Upper lobe of left lung (tissue), 6 donors: ENCODE measurements at regions not wholly inside any gene's neighbourhood (a gene's known extent, or its start where the extent isn't known, plus 50 kb on each side); places are given as distances from the start of the nearest gene placed in this dataset.

Experiments used
- ATAC-seq, 2 donors: fragments of 200-7000 bp; cut with Tn5 transposase; one replicate each; pipeline ENCODE4 v1.9.1; 2022; ENCODE audit warnings: mild to moderate bottlenecking in 2 of 2, moderate library complexity in 2 of 2; ENCODE audit not compliant: low FRiP score in 2 of 2
- DNase-seq, 2 donors: peaks; one replicate each; pipeline ENCODE4 v3.0.0-alpha.2; 2019 to 2020
- H3K27ac ChIP-seq, 4 donors: fragments of 200-600 bp; sonication (generic); one replicate each; pipeline ENCODE4 v1.5.1; 2016 to 2019
- H3K27me3 ChIP-seq, 4 donors: fragments of 200-600 bp; sonication (generic); one replicate each; pipeline ENCODE4 v1.5.1; 2017 to 2019
- H3K36me3 ChIP-seq, 4 donors: fragments of 200-600 bp; sonication (generic); one replicate each; pipeline ENCODE4 v1.5.1; 2016 to 2019
- H3K4me1 ChIP-seq, 4 donors: fragments of 200-600 bp; sonication (generic); one replicate each; pipeline ENCODE4 v1.5.1; 2018 to 2019
- H3K4me3 ChIP-seq, 4 donors: fragments of 200-600 bp; sonication (generic); one replicate each; pipeline ENCODE4 v1.5.1; 2017 to 2019; ENCODE audit warnings: mild to moderate bottlenecking in 2 of 4, moderate library complexity in 1 of 4
- H3K9me3 ChIP-seq, 4 donors: fragments of 200-600 bp; sonication (generic); one replicate each; pipeline ENCODE4 v1.5.1; 2018 to 2019
- CTCF ChIP-seq, 6 experiments: fragments of 450-650 bp in 4 of 6; fragments of 200-600 bp in 2 of 6; sonication (generic) in 2 of 6; IDR thresholded peaks; one replicate each; pipeline ENCODE4 v1.5.1; 2016 to 2019; ENCODE audit warnings: antibody characterized with exemption in 6 of 6
- EP300 ChIP-seq, 4 donors: sonication (generic); formaldehyde crosslinking; IDR thresholded peaks; one replicate each; pipeline ENCODE4 v1.5.1; 2017; ENCODE audit warnings: antibody characterized with exemption in 4 of 4, control low read depth in 2 of 4
- POLR2A ChIP-seq, 4 donors: fragments of 450-650 bp; IDR thresholded peaks; one replicate each; pipeline ENCODE4 v1.5.1; 2016 to 2017; ENCODE audit warnings: antibody characterized with exemption in 4 of 4, mild to moderate bottlenecking in 2 of 4
- POLR2AphosphoS5 ChIP-seq, 2 donors: sonication (generic); formaldehyde crosslinking; IDR thresholded peaks; one replicate each; pipeline ENCODE4 v1.5.1; 2017; ENCODE audit warnings: antibody characterized with exemption in 2 of 2
- WGBS, 2 donors: methylation state at CpG; one replicate each; pipeline ENCODE4 v1.1.5; 2017 to 2018; 5-methylcytosine and 5-hydroxymethylcytosine counted together
- donor health status: DM: no; HTN: no; CAD: no; lungs with moderate emphysema.
- donor health status: DM: no; HTN: yes; CAD: no; lungs with severe emphysema.

- WGBS, 2 donors, result 85 to 86% methylated on average over 7 of the region's 7 CpGs
- TF ChIP-seq POLR2A (IDR thresholded peaks at IDR 0.05), result no peak
- no peak for TF ChIP-seq EP300 (IDR thresholded peaks at IDR 0.05)
- TF ChIP-seq CTCF (IDR thresholded peaks at IDR 0.05), result no peak
- TF ChIP-seq POLR2AphosphoS5 (IDR thresholded peaks at IDR 0.05), result no peak
- no peaks in the 10 kb centered on the region for H3K9me3 ChIP-seq
- H3K27ac ChIP-seq, result no peak overlapping the region
- no peaks in the 10 kb centered on the region for H3K4me1 ChIP-seq
- H3K27me3 ChIP-seq, result no peaks in the 10 kb centered on the region
- no peak overlapping the region for H3K4me3 ChIP-seq
- peak in 1 of 2 donors; percentile 37 for ATAC-seq
- H3K36me3 ChIP-seq, result no peaks in the 10 kb centered on the region
- DNase-seq, result no peak
Measured at GRCh38 chr5:110840347-110840960, 101.6 kb downstream of the SLC25A46 start.

DNA sequence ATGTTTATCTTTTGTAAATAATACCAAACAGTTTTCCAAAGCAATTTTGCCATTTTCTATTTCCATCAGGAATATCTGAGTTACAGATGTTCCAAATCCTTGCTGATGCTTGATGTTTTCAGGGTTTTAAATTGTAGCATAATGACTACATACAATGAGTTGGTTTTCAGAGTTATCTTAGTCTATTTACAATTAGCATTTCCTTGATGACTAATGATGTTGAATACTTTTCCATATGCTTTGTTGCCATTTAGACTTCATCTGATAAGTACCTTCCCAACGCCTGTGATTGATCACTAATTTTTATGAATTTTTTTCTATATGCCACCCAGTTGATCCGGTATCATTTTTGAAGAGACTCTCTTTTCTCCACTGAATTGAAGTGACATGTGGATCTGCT lies 102.3 kb downstream of the SLC25A46 start:
- 83 to 86% methylated on average over 2 of the region's 2 CpGs for WGBS, 2 donors
- no peaks in the 10 kb centered on the region for H3K4me1 ChIP-seq
- no peak overlapping the region for H3K4me3 ChIP-seq
- ATAC-seq (no peak), DNase-seq (no peak)
- TF ChIP-seq EP300 (IDR thresholded peaks at IDR 0.05), result no peak
- no peak for TF ChIP-seq CTCF (IDR thresholded peaks at IDR 0.05)
- TF ChIP-seq POLR2A (IDR thresholded peaks at IDR 0.05), result no peak
- TF ChIP-seq POLR2AphosphoS5 (IDR thresholded peaks at IDR 0.05), result no peak
- H3K9me3 ChIP-seq, result no peaks in the 10 kb centered on the region
- no peaks in the 10 kb centered on the region for H3K36me3 ChIP-seq
- no peak overlapping the region for H3K27ac ChIP-seq
- no peaks in the 10 kb centered on the region for H3K27me3 ChIP-seq

DNA sequence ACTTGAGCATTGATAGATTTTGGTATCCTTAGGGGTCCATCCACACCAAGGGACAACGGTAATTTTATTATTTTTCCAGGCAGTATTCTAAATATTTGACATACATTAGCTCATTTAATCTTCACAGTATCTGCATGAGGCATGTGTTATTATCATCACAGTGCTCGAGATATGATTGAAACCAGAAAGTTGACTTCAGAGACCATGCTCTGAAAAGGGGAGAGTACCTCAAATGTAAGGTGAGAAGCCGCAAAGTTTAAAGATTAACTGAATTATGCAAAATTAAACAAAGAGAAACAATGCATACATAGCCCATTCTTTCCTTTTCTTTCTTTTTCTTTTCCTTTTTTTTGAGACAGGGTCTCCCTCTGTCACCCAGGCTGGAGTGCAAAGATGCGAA lies 104.1 kb downstream of the SLC25A46 start:
- Histone ChIP-seq H3K36me3 (no peaks in the 10 kb centered on the region), H3K4me3 (no peak overlapping the region), H3K27me3 (no peaks in the 10 kb centered on the region), H3K27ac (no peak overlapping the region), H3K9me3 (no peaks in the 10 kb centered on the region), H3K4me1 (no peaks in the 10 kb centered on the region)
- TF ChIP-seq POLR2A (IDR thresholded peaks at IDR 0.05) (no peak), CTCF (IDR thresholded peaks at IDR 0.05) (no peak), EP300 (IDR thresholded peaks at IDR 0.05) (no peak)
- DNase-seq (no peak), ATAC-seq (no peak)
- WGBS, 2 donors, result 81 to 86% methylated on average over 4 of the region's 4 CpGs

DNA sequence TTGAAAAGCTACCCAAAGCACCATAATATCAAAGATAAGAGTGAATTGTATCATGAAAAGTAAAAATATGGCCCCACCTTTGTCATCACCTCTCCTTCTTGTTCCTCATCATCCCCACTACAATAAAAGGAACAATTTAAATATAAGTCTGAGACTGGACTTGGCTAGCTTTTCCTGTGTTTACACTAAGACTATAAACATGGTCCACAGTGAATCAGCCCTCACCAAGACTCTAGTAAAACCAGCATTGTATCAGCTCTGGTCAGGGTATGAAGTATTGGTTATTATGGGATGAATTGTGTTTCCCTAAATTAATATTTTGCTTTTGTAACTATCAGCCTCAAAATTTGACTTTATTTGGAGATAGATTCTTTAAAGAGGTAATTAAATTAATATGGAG lies 105.4 kb downstream of the SLC25A46 start:
- Histone ChIP-seq H3K9me3 (no peaks in the 10 kb centered on the region), H3K27me3 (no peaks in the 10 kb centered on the region), H3K4me3 (no peak overlapping the region), H3K27ac (no peak overlapping the region), H3K4me1 (no peaks in the 10 kb centered on the region), H3K36me3 (no peaks in the 10 kb centered on the region)
- ATAC-seq (no peak), DNase-seq (no peak)
- no peak for TF ChIP-seq POLR2A (IDR thresholded peaks at IDR 0.05)
- TF ChIP-seq POLR2AphosphoS5 (IDR thresholded peaks at IDR 0.05), result no peak
- no peak for TF ChIP-seq EP300 (IDR thresholded peaks at IDR 0.05)
- no peak for TF ChIP-seq CTCF (IDR thresholded peaks at IDR 0.05)

- H3K4me1 ChIP-seq, result no peaks in the 10 kb centered on the region
- no peaks in the 10 kb centered on the region for H3K36me3 ChIP-seq
- no peak overlapping the region for H3K27ac ChIP-seq
- ATAC-seq, result no peak
- H3K27me3 ChIP-seq, result no peaks in the 10 kb centered on the region
- DNase-seq, result no peak
- TF ChIP-seq EP300 (IDR thresholded peaks at IDR 0.05), result no peak
- TF ChIP-seq POLR2AphosphoS5 (IDR thresholded peaks at IDR 0.05), result no peak
- no peak for TF ChIP-seq POLR2A (IDR thresholded peaks at IDR 0.05)
- no peak for TF ChIP-seq CTCF (IDR thresholded peaks at IDR 0.05)
- H3K9me3 ChIP-seq, result no peaks in the 10 kb centered on the region
- WGBS, 2 donors, result 79 to 82% methylated on average over 4 of the region's 4 CpGs
- H3K4me3 ChIP-seq, result no peak overlapping the region
Measured at GRCh38 chr5:110846398-110847001, 107.7 kb downstream of the SLC25A46 start.
